ENCODE measurements at regions not wholly inside any gene's neighbourhood (a gene's known extent, or its start where the extent isn't known, plus 50 kb on each side); places are given as distances from the start of the nearest gene placed in this dataset.

GRCh38 chr6:147891671-147892070, 383.2 kb downstream of the SAMD5 start:
- no peaks in the 10 kb centered on the region for H3K27me3 ChIP-seq (ENCODE audit: control insufficient read depth, insufficient read depth, low read length)
- no peaks in the 10 kb centered on the region for H3K36me3 ChIP-seq (ENCODE audit: control insufficient read depth, insufficient read depth, low read length)
- H3K4me3 ChIP-seq (ENCODE audit: low read depth, low read length) = no peak overlapping the region
- no peak for FAIRE-seq
- TF ChIP-seq, protein P1, sequence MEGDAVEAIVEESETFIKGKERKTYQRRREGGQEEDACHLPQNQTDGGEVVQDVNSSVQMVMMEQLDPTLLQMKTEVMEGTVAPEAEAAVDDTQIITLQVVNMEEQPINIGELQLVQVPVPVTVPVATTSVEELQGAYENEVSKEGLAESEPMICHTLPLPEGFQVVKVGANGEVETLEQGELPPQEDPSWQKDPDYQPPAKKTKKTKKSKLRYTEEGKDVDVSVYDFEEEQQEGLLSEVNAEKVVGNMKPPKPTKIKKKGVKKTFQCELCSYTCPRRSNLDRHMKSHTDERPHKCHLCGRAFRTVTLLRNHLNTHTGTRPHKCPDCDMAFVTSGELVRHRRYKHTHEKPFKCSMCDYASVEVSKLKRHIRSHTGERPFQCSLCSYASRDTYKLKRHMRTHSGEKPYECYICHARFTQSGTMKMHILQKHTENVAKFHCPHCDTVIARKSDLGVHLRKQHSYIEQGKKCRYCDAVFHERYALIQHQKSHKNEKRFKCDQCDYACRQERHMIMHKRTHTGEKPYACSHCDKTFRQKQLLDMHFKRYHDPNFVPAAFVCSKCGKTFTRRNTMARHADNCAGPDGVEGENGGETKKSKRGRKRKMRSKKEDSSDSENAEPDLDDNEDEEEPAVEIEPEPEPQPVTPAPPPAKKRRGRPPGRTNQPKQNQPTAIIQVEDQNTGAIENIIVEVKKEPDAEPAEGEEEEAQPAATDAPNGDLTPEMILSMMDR (IDR thresholded peaks at IDR 0.05; ENCODE audit: insufficient read depth, low read length, severe bottlenecking) = no peak
- no peak for DNase-seq (ENCODE audit: low read depth)

DNA sequence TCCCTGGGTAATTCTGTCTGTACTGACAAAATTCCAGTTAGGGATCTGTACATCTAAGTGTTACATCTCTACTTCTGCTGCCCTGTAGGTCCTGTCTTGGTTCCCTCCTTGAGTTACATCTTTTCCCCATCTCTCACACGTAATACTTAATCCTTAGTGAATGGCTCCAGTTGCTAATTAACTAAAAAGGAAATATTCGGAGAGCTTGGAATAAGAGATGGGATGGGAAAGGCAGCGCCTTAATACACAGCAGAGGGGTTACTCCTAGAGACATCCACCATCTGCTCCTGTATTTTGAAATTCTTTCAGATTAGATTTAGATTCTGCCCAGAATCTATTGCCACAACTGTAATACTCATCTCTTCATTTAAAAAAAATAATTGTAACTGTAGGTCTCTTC, 384.0 kb downstream of the SAMD5 start:
- TF ChIP-seq, protein P1 (IDR thresholded peaks at IDR 0.05; ENCODE audit: insufficient read depth, low read length, severe bottlenecking) = no peak
- no peak for DNase-seq (ENCODE audit: low read depth)
- no peak for FAIRE-seq
- H3K4me3 ChIP-seq (ENCODE audit: low read depth, low read length) = no peak overlapping the region
- H3K36me3 ChIP-seq (ENCODE audit: control insufficient read depth, insufficient read depth, low read length) = no peaks in the 10 kb centered on the region
- H3K27me3 ChIP-seq (ENCODE audit: control insufficient read depth, insufficient read depth, low read length) = no peaks in the 10 kb centered on the region

- no peak for FAIRE-seq
- no peak for DNase-seq (ENCODE audit: low read depth)
- TF ChIP-seq, protein P1 (IDR thresholded peaks at IDR 0.05; ENCODE audit: insufficient read depth, low read length, severe bottlenecking) = no peak
- no peaks in the 10 kb centered on the region for H3K36me3 ChIP-seq (ENCODE audit: control insufficient read depth, insufficient read depth, low read length)
- no peak overlapping the region for H3K4me3 ChIP-seq (ENCODE audit: low read depth, low read length)
- no peaks in the 10 kb centered on the region for H3K27me3 ChIP-seq (ENCODE audit: control insufficient read depth, insufficient read depth, low read length)
These were observed 386.8 kb downstream of the SAMD5 start for GRCh38 chr6:147895272-147895671.

DNA sequence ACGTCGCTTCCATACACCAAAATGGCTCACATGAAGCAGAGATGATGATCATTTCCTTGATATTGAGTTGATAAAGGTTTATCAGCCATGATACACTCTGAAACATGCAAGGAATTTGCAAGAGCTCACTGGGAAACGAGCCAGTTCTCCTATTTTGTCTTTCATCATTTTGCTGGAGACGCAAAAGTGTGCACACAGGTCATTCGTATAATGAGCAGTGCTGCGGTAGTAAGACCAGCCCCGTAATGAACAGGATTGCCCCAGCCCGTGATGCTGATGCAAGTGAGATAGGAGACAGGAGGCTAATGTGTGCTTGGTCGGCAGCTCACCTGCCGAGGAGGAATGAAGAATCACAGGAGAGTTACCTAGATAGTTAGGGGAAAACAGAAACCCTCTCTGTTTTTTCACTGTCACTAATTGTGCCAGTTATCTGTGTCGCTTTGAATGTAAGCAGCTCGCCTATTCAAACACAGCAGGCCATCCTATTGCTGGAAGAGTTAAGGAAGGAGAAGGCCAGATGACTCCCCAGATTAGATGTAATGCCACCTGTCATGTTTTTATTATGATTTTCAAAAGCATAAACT, 391.8 kb downstream of the SAMD5 start:
- DNase-seq (ENCODE audit: low read depth) (peak; percentile 10), FAIRE-seq (no peak)
- TF ChIP-seq, protein P1 (IDR thresholded peaks at IDR 0.05; ENCODE audit: insufficient read depth, low read length, severe bottlenecking) = no peak
- Histone ChIP-seq H3K36me3 (ENCODE audit: control insufficient read depth, insufficient read depth, low read length) (no peaks in the 10 kb centered on the region), H3K27me3 (ENCODE audit: control insufficient read depth, insufficient read depth, low read length) (no peaks in the 10 kb centered on the region), H3K4me3 (ENCODE audit: low read depth, low read length) (no peak overlapping the region)

DNA sequence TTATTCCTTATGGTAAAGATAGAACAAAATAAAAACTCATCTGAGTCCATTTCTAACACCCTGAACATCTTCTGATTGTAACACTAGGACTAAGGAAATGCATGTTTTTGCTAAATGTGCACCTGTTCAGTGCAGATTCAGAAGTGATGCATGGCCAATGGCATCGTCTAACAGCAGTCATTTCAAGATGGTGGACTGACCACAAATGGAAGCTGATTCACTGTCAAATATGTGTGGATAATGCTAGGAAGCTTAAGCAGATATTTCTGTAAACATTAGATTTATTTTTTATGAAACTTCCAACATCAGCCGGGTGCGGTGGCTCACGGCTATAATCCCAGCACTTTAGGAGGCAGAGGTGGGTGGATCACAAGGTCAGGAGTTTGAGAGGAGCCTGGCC, 394.8 kb downstream of the SAMD5 start:
- FAIRE-seq = no peak
- Histone ChIP-seq H3K27me3 (ENCODE audit: control insufficient read depth, insufficient read depth, low read length) (no peaks in the 10 kb centered on the region), H3K4me3 (ENCODE audit: low read depth, low read length) (no peak overlapping the region), H3K36me3 (ENCODE audit: control insufficient read depth, insufficient read depth, low read length) (no peaks in the 10 kb centered on the region)
- no peak for DNase-seq (ENCODE audit: low read depth)
- TF ChIP-seq, protein P1 (IDR thresholded peaks at IDR 0.05; ENCODE audit: insufficient read depth, low read length, severe bottlenecking) = no peak

- Histone ChIP-seq H3K27me3 (ENCODE audit: control insufficient read depth, insufficient read depth, low read length) (no peaks in the 10 kb centered on the region), H3K36me3 (ENCODE audit: control insufficient read depth, insufficient read depth, low read length) (no peaks in the 10 kb centered on the region), H3K4me3 (ENCODE audit: low read depth, low read length) (no peak overlapping the region)
- TF ChIP-seq, protein P1 (IDR thresholded peaks at IDR 0.05; ENCODE audit: insufficient read depth, low read length, severe bottlenecking) = no peak
- FAIRE-seq = no peak
- no peak for DNase-seq (ENCODE audit: low read depth)
These were observed 395.4 kb downstream of the SAMD5 start for GRCh38 chr6:147903931-147904330.

Measured in bronchial epithelial cell (primary cell).